ENCODE measurements at regions not wholly inside any gene's neighbourhood (a gene's known extent, or its start where the extent isn't known, plus 50 kb on each side); places are given as distances from the start of the nearest gene placed in this dataset.

DNA sequence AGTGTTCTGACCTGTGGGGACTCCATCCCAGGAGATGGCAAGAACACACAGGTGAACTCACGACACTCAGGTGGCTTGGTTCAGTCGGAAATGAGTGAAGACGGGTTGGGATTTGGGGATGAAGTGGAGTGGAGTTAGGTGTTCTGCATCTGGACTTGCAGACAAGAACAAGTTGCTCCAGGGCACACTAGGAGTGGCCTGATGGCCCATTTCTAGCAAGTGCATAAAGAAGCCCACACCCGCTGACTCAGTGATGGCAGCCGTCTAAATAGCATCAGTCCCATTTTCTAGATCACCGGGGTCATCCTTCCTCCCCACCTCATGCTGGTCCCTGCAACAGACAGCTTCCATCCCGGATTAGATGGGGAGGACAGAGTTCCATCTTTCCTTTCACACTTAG, 278.4 kb downstream of the C1orf94 start:
- TF ChIP-seq TAF1 (IDR thresholded peaks at IDR 0.05; ENCODE audit: borderline replicate concordance, insufficient read depth, low read length) (no peak), POLR2AphosphoS5 (IDR thresholded peaks at IDR 0.05; ENCODE audit: low read depth, low read length) (no peak), SIN3A (IDR thresholded peaks at IDR 0.05; ENCODE audit: borderline replicate concordance, insufficient read depth, low read length) (no peak)

All from PFSK-1 (cell line).